Astrocyte of the spinal cord (primary cell): ENCODE measurements at regions not wholly inside any gene's neighbourhood (a gene's known extent, or its start where the extent isn't known, plus 50 kb on each side); places are given as distances from the start of the nearest gene placed in this dataset.
"Not testable (repeated sequence)": the region's sequence is repeated elsewhere in the genome, so short reads cannot be mapped to it uniquely, and the experiment has no call there.

Experiments used
- DNase-seq: peaks from one replicate; pipeline ENCODE4 v3.0.0; 2011; ENCODE audit warnings: low read depth, low spot score
- H3K4me3 ChIP-seq: 2 replicates; pipeline ENCODE4 v1.5.1; 2011; ENCODE audit warnings: low read depth, mild to moderate bottlenecking, low read length, moderate library complexity
- CTCF ChIP-seq: IDR thresholded peaks from 2 replicates; pipeline ENCODE4 v1.5.1; 2012; ENCODE audit warnings: low read depth, mild to moderate bottlenecking, low read length, inconsistent platforms
- in situ Hi-C: cut with HindIII; loops from 2 replicates; pipeline ENCODE4 v1.10.0; 2017; ENCODE audit warnings: low sequenced_read_pairs

GRCh38 chr5:157976429-157976828 lies 117.5 kb upstream of the CLINT1 start:
- DNase-seq, result no peak
- H3K4me3 ChIP-seq, result no peak overlapping the region
- no peak for TF ChIP-seq CTCF

GRCh38 chr5:157972579-157972978 lies 113.6 kb upstream of the CLINT1 start:
- in situ Hi-C loops, result no loop called here
- TF ChIP-seq CTCF, result no peak
- H3K4me3 ChIP-seq, result no peak overlapping the region
- DNase-seq, result no peak

More at GRCh38 chr5:157976429-157976828, 117.5 kb upstream of the CLINT1 start:
- in situ Hi-C loops, result no loop called here

GRCh38 chr5:157971571-157972216 lies 112.7 kb upstream of the CLINT1 start:
- in situ Hi-C loops, result no loop called here
- no peak for TF ChIP-seq CTCF
- DNase-seq, result no peak

GRCh38 chr5:157968570-157968969 lies 109.6 kb upstream of the CLINT1 start:
- H3K4me3 ChIP-seq, DNase-seq, in situ Hi-C loops: not testable (repeated sequence)

More at GRCh38 chr5:157971571-157972216, 112.7 kb upstream of the CLINT1 start:
- no peak overlapping the region for H3K4me3 ChIP-seq

GRCh38 chr5:157965989-157966388 lies 107.0 kb upstream of the CLINT1 start:
- H3K4me3 ChIP-seq, result no peak overlapping the region
- no peak for DNase-seq
- in situ Hi-C loops, result no loop called here
- no peak for TF ChIP-seq CTCF

GRCh38 chr5:157965040-157965678 lies 106.2 kb upstream of the CLINT1 start:
- DNase-seq, result no peak
- TF ChIP-seq CTCF, result no peak
- in situ Hi-C loops, result no loop called here
- no peak overlapping the region for H3K4me3 ChIP-seq

- no peak overlapping the region for H3K4me3 ChIP-seq
- TF ChIP-seq CTCF, result no peak
- DNase-seq, result no peak
- in situ Hi-C loops, result no loop called here
Measured at GRCh38 chr5:157963761-157964160, 104.8 kb upstream of the CLINT1 start.
